Stomach (tissue), 8 donors: ENCODE measurements at regions not wholly inside any gene's neighbourhood (a gene's known extent, or its start where the extent isn't known, plus 50 kb on each side); places are given as distances from the start of the nearest gene placed in this dataset.
"Not testable (repeated sequence)": the region's sequence is repeated elsewhere in the genome, so short reads cannot be mapped to it uniquely, and the experiment has no call there.

Experiments
- DNase-seq, 2 donors: peaks; one replicate each; pipeline versions ENCODE4 v3.0.0 to v3.0.0-alpha.2; 2013 to 2019
- H3K27ac ChIP-seq, 5 donors: fragments of 200-600 bp in 4 of 5; sonication (generic) in 4 of 5; one replicate each; pipeline ENCODE4 v1.5.1; 2013 to 2019; ENCODE audit warnings: mild to moderate bottlenecking in 1 of 5, moderate library complexity in 1 of 5
- H3K27me3 ChIP-seq, 3 donors: fragments of 200-600 bp; sonication (generic); one replicate each; pipeline ENCODE4 v1.5.1; 2017 to 2019; ENCODE audit warnings: mixed run types in 1 of 3
- H3K36me3 ChIP-seq, 4 donors: fragments of 200-600 bp; sonication (generic); 1 replicate in 3 of 4; 2 replicates in 1 of 4; pipeline ENCODE4 v1.5.1; 2016 to 2019
- H3K4me1 ChIP-seq, 4 donors: fragments of 200-600 bp; sonication (generic); one replicate each; pipeline ENCODE4 v1.5.1; 2016 to 2019
- H3K4me3 ChIP-seq, 4 donors: fragments of 200-600 bp; sonication (generic) in 3 of 4; one replicate each; pipeline ENCODE4 v1.5.1; 2016 to 2019; ENCODE audit warnings: mild to moderate bottlenecking in 1 of 4
- H3K9me3 ChIP-seq, 4 donors: fragments of 200-600 bp; sonication (generic); one replicate each; pipeline ENCODE4 v1.5.1; 2016 to 2019
- CTCF ChIP-seq, 7 experiments: fragments of 450-650 bp in 4 of 7; fragments of 200-600 bp in 3 of 7; sonication (generic) in 3 of 7; IDR thresholded peaks; one replicate each; pipeline ENCODE4 v1.5.1; 2016 to 2019; ENCODE audit warnings: antibody characterized with exemption in 7 of 7, control low read depth in 2 of 7, mild to moderate bottlenecking in 1 of 7
- EP300 ChIP-seq: sonication (generic); formaldehyde crosslinking; IDR thresholded peaks from one replicate; pipeline ENCODE4 v1.6.1; 2017; ENCODE audit warnings: antibody characterized with exemption
- POLR2A ChIP-seq, 4 donors: fragments of 450-650 bp; IDR thresholded peaks; one replicate each; pipeline ENCODE4 v1.6.1; 2016; ENCODE audit warnings: antibody characterized with exemption in 4 of 4, control low read depth in 2 of 4, mild to moderate bottlenecking in 1 of 4, moderate library complexity in 1 of 4
- POLR2AphosphoS5 ChIP-seq, 3 donors: sonication (generic); formaldehyde crosslinking; IDR thresholded peaks; one replicate each; pipeline ENCODE4 v1.6.1; 2016; ENCODE audit warnings: antibody characterized with exemption in 3 of 3
- WGBS, 5 donors: extraction: QIAGEN DNeasy Blood & Tissue Kit in 3 of 5; methylation state at CpG; one replicate each; pipeline versions ENCODE4 v1.1.5 to v1.1.7; 2013 to 2018; 5-methylcytosine and 5-hydroxymethylcytosine counted together
- intact Hi-C: fragments of 100-400 bp; cut with DNase I; formaldehyde crosslinking; loops from one replicate; pipeline ENCODE4 v1.15.1; 2023; ENCODE audit warnings: low total_unique reads
- donor health status: healthy with polysubstance abuse.
- donor health status: Bipolar disorder and iron deficiency.
- donor health status: healthy.

GRCh38 chr1:41975850-41976569, 57.3 kb upstream of the HIVEP3 start:
- 83 to 90% (median 89%) methylated on average over 12 of the region's 12 CpGs for WGBS, 5 donors
- peaks cover 0 to 3% (median 0%) of the 10 kb centered on the region in 4 donors for H3K4me1 ChIP-seq
- H3K27me3 ChIP-seq: no peaks in the 10 kb centered on the region
- no peak overlapping the region for H3K27ac ChIP-seq
- no peaks in the 10 kb centered on the region for H3K9me3 ChIP-seq
- TF ChIP-seq CTCF (IDR thresholded peaks at IDR 0.05) (no peak), EP300 (no peak), POLR2A (IDR thresholded peaks at IDR 0.05) (no peak), POLR2AphosphoS5 (IDR thresholded peaks at IDR 0.05) (no peak)
- DNase-seq: no peak
- intact Hi-C loops: no loop called here
- H3K4me3 ChIP-seq: no peak overlapping the region
- H3K36me3 ChIP-seq: no peaks in the 10 kb centered on the region

DNA sequence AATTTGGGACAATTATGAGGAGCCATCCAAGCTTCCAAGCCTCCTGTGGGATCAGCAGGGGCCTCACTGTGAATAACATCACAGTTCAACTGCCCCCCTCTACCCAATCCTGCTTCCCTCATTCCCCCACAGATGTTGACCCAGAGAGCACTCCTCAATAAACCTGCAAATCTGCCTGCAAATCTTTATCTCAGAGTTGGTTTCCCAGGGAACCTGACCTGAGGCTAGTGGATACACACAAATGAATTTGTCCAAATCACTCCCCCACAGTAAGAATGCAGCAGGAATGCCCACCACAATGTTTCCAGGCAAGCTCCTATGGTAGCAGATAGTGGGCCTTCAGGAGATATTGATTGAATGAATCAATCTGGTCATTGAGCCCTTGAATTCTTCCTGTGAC, 56.4 kb upstream of the HIVEP3 start:
- H3K36me3 ChIP-seq: no peaks in the 10 kb centered on the region
- intact Hi-C loops: no loop called here
- H3K9me3 ChIP-seq: no peaks in the 10 kb centered on the region
- H3K27me3 ChIP-seq: no peaks in the 10 kb centered on the region
- TF ChIP-seq POLR2A (IDR thresholded peaks at IDR 0.05) (no peak), CTCF (IDR thresholded peaks at IDR 0.05) (no peak), EP300 (no peak), POLR2AphosphoS5 (IDR thresholded peaks at IDR 0.05) (no peak)
- H3K27ac ChIP-seq: no peak overlapping the region
- H3K4me3 ChIP-seq: no peak overlapping the region
- no peaks in the 10 kb centered on the region for H3K4me1 ChIP-seq
- no peak for DNase-seq

DNA sequence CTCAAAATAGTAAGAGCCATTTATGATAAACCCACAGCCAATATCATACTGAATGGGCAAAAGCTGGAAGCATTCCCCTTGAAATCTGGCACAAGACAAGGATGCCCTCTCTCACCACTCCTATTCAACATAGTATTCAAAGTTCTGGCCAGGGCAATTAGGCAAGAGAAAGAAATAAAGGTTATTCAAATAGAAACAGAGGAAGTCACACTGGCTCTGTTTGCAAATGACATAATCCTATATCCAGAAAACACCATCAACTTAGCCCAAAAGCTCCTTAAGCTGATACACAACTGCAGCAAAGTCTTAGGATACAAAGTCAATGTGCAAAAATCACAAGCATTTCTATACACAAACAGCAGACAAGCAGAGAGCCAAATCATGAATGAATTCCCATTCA, 49.8 kb upstream of the HIVEP3 start:
- DNase-seq, H3K36me3 ChIP-seq, intact Hi-C loops, H3K27me3 ChIP-seq, H3K4me1 ChIP-seq, H3K27ac ChIP-seq, H3K4me3 ChIP-seq: not testable (repeated sequence)
- peaks cover 0 to 12% (median 3%) of the 10 kb centered on the region in 4 donors for H3K9me3 ChIP-seq
